Spleen (tissue), 11 donors: ENCODE measurements at regions not wholly inside any gene's neighbourhood (a gene's known extent, or its start where the extent isn't known, plus 50 kb on each side); places are given as distances from the start of the nearest gene placed in this dataset.

Experiments used
- DNase-seq: peaks from one replicate; pipeline ENCODE4 v3.0.0-alpha.2; 2020
- H3K27ac ChIP-seq, 8 donors: fragments of 200-600 bp; sonication (generic) in 7 of 8; 1 replicate in 4 of 8; 2 replicates in 4 of 8; pipeline versions ENCODE4 v1.5.0 to v1.8.0; 2016 to 2021; ENCODE audit warnings: inconsistent platforms in 4 of 8, mild to moderate bottlenecking in 4 of 8, moderate library complexity in 1 of 8
- H3K27me3 ChIP-seq, 7 donors: fragments of 200-600 bp; sonication (generic) in 6 of 7; replicated peaks in 1 of 7; 1 replicate in 4 of 7; 2 replicates in 3 of 7; pipeline versions ENCODE4 v1.5.0 to v1.8.0; 2016 to 2021; ENCODE audit warnings: inconsistent platforms in 3 of 7, mild to moderate bottlenecking in 1 of 7
- H3K36me3 ChIP-seq, 6 donors: fragments of 200-600 bp; sonication (generic) in 5 of 6; 1 replicate in 4 of 6; 2 replicates in 2 of 6; pipeline versions ENCODE4 v1.5.0 to v1.8.0; 2016 to 2021; ENCODE audit warnings: inconsistent platforms in 2 of 6
- H3K4me1 ChIP-seq, 6 donors: fragments of 200-600 bp; sonication (generic) in 5 of 6; 1 replicate in 3 of 6; 2 replicates in 3 of 6; pipeline versions ENCODE4 v1.5.0 to v1.8.0; 2016 to 2021; ENCODE audit warnings: inconsistent platforms in 3 of 6
- H3K4me3 ChIP-seq, 8 donors: fragments of 200-600 bp; sonication (generic) in 7 of 8; 1 replicate in 4 of 8; 2 replicates in 4 of 8; pipeline versions ENCODE4 v1.5.0 to v1.8.0; 2016 to 2021; ENCODE audit warnings: inconsistent platforms in 4 of 8, mild to moderate bottlenecking in 4 of 8, moderate library complexity in 2 of 8
- H3K9me3 ChIP-seq, 8 donors: fragments of 200-600 bp; sonication (generic) in 7 of 8; 1 replicate in 4 of 8; 2 replicates in 4 of 8; pipeline versions ENCODE4 v1.5.0 to v1.8.0; 2016 to 2021; ENCODE audit warnings: inconsistent platforms in 4 of 8
- CTCF ChIP-seq, 11 experiments: fragments of 200-600 bp in 7 of 11; fragments of 450-650 bp in 4 of 11; sonication (generic) in 4 of 11; IDR thresholded peaks in 8 of 11; conservative IDR thresholded peaks in 3 of 11; 1 replicate in 7 of 11; 2 replicates in 4 of 11; pipeline versions ENCODE4 v1.4.0 to v1.8.0; 2016 to 2021; ENCODE audit warnings: antibody characterized with exemption in 11 of 11, inconsistent platforms in 4 of 11, mild to moderate bottlenecking in 1 of 11
- POLR2A ChIP-seq, 3 donors: fragments of 450-650 bp; IDR thresholded peaks; one replicate each; pipeline ENCODE4 v1.5.1; 2017; ENCODE audit warnings: antibody characterized with exemption in 3 of 3, mild to moderate bottlenecking in 1 of 3
- POLR2AphosphoS5 ChIP-seq, 3 donors: sonication (generic); formaldehyde crosslinking; IDR thresholded peaks; one replicate each; pipeline ENCODE4 v1.5.1; 2017; ENCODE audit warnings: antibody characterized with exemption in 3 of 3
- whole genome bisulfite sequencing, 5 donors: extraction: QIAGEN DNeasy Blood & Tissue Kit in 3 of 5; methylation state at CpG; one replicate each; pipeline versions ENCODE4 v1.1.5 to v1.1.7; 2013 to 2018; 5-methylcytosine and 5-hydroxymethylcytosine counted together
- intact Hi-C: fragments of 100-400 bp; cut with DNase I; formaldehyde crosslinking; loops from one replicate; pipeline ENCODE4 v1.15.0; 2023; ENCODE audit warnings: low total_unique reads
- donor health status: healthy with polysubstance abuse.
- donor health status: DM: no; HTN: no; CAD: no; lungs with moderate emphysema.
- donor health status: DM: no; HTN: no; CAD: no.
- donor health status: Bipolar disorder and iron deficiency.
- donor health status: healthy.
- donor health status: DM: no; HTN: no; CAD: no.
- donor health status: DM: yes; HTN: yes; CAD: no.

DNA sequence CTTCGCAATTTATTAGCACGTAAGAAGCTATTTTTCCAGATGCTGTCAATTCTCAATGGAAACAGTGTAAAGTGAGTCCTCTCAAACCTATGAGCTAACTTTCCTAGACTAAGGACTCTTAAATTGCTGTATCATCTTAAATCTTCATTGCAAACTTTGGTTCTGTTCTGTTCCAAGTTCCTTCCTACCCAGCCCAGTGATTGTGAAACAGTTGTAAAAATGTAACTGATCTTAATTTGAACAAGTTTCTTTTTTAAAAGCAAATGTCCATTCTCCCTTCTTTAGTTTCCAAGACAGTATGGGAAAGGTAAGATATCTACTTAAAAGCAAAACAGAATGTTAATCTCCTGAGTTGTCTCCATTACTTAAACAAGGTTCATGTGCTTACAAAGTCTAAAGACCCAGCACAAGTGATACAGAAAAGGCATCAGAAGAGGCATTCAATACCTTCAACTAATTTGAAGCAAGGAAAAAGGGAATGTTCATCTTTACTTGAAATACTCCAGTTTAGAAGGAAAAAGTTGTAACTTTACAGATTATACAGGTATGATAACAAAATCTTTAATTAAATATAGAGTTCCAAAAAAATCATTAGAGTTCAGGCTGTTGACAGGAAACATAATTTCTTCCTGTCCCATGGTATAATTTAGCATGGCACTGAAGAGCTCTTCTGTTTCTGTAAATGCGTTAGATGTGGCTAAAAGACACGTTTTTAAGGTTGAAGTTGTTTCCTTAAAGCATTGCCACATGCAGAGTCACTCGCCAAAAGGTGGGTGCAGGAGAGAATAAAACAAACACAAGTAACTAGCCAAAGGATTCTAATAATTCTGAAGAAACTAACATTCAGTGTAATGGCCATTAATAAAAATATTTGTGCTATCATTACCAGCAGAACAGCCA is 101.5 kb upstream of the USP15 start:
- intact Hi-C loops = no loop called here
- no peaks in the 10 kb centered on the region for H3K27me3 ChIP-seq
- no peak for TF ChIP-seq POLR2AphosphoS5 (IDR thresholded peaks at IDR 0.05)
- no peak for TF ChIP-seq CTCF (IDR thresholded peaks at IDR 0.05 in 8 of 11, conservative IDR thresholded peaks at IDR 0.05 in 3 of 11)
- TF ChIP-seq POLR2A (IDR thresholded peaks at IDR 0.05) = no peak
- no peaks in the 10 kb centered on the region for H3K36me3 ChIP-seq
- H3K4me1 ChIP-seq = peaks cover 0 to 20% (median 6%) of the 10 kb centered on the region in 6 donors
- no peak for DNase-seq
- H3K4me3 ChIP-seq = no peak overlapping the region
- no peaks in the 10 kb centered on the region for H3K9me3 ChIP-seq
- peak overlapping the region in 5 of 8 donors; percentile 25 to 63 (median 49) for H3K27ac ChIP-seq
- 38 to 54% (median 47%) methylated on average over 5 of the region's 5 CpGs for WGBS, 5 donors

GRCh38 chr12:62162214-62162613 is 98.0 kb upstream of the USP15 start:
- no peak overlapping the region for H3K27ac ChIP-seq
- H3K27me3 ChIP-seq = no peaks in the 10 kb centered on the region
- H3K4me3 ChIP-seq = no peak overlapping the region
- peaks cover 0 to 20% (median 6%) of the 10 kb centered on the region in 6 donors for H3K4me1 ChIP-seq
- no peak for TF ChIP-seq POLR2A (IDR thresholded peaks at IDR 0.05)
- TF ChIP-seq CTCF (IDR thresholded peaks at IDR 0.05 in 8 of 11, conservative IDR thresholded peaks at IDR 0.05 in 3 of 11) = no peak
- no peak for TF ChIP-seq POLR2AphosphoS5 (IDR thresholded peaks at IDR 0.05)
- H3K9me3 ChIP-seq = no peaks in the 10 kb centered on the region
- intact Hi-C loops = no loop called here
- no peak for DNase-seq
- 70 to 86% (median 76%) methylated on average over 2 of the region's 2 CpGs for WGBS, 5 donors
- H3K36me3 ChIP-seq = no peaks in the 10 kb centered on the region

- H3K4me1 ChIP-seq = peaks cover 0 to 11% (median 5%) of the 10 kb centered on the region in 6 donors
- DNase-seq = no peak
- no peak overlapping the region for H3K27ac ChIP-seq
- H3K4me3 ChIP-seq = no peak overlapping the region
- 51 to 96% (median 78%) methylated on average over 1 of the region's 1 CpG for WGBS, 5 donors
- no peaks in the 10 kb centered on the region for H3K27me3 ChIP-seq
- TF ChIP-seq CTCF (IDR thresholded peaks at IDR 0.05 in 8 of 11, conservative IDR thresholded peaks at IDR 0.05 in 3 of 11) (no peak), POLR2AphosphoS5 (IDR thresholded peaks at IDR 0.05) (no peak), POLR2A (IDR thresholded peaks at IDR 0.05) (no peak)
- intact Hi-C loops = no loop called here
- no peaks in the 10 kb centered on the region for H3K36me3 ChIP-seq
- no peaks in the 10 kb centered on the region for H3K9me3 ChIP-seq
Measured at GRCh38 chr12:62163368-62163767, 96.8 kb upstream of the USP15 start.

DNA sequence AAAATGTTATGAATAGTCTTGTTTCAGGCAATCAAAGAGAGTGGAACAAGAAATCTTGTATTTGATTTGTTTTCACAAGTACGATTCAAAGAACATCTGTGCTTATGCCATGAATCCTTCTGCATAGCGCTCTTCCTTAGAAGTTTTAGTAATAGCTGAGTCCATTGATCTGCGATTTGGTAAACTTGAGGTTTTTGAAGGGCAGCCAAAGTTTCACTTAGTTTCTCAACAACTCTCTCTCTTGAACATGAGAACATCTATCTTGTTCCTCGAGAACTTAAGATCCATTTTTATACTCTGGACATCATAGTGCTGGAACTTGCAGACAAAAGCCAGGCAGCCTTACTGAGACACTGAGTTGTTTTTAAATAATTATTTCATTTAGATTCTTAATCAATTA is 96.2 kb upstream of the USP15 start:
- Histone ChIP-seq H3K4me3 (no peak overlapping the region), H3K36me3 (no peaks in the 10 kb centered on the region), H3K9me3 (no peaks in the 10 kb centered on the region), H3K27me3 (no peaks in the 10 kb centered on the region), H3K27ac (no peak overlapping the region), H3K4me1 (peaks cover 0 to 5% (median 2%) of the 10 kb centered on the region in 6 donors)
- DNase-seq = no peak
- intact Hi-C loops = no loop called here
- TF ChIP-seq POLR2A (IDR thresholded peaks at IDR 0.05) (no peak), CTCF (IDR thresholded peaks at IDR 0.05 in 8 of 11, conservative IDR thresholded peaks at IDR 0.05 in 3 of 11) (no peak), POLR2AphosphoS5 (IDR thresholded peaks at IDR 0.05) (no peak)
- WGBS, 5 donors = 61 to 88% (median 81%) methylated on average over 4 of the region's 4 CpGs
